ENCODE measurements at regions not wholly inside any gene's neighbourhood (a gene's known extent, or its start where the extent isn't known, plus 50 kb on each side); places are given as distances from the start of the nearest gene placed in this dataset.
"Not testable (repeated sequence)": the region's sequence is repeated elsewhere in the genome, so short reads cannot be mapped to it uniquely, and the experiment has no call there.

- FAIRE-seq (no peak), DNase-seq (ENCODE audit: extremely low spot score, insufficient read length, low read depth) (no peak)
These were observed 145.5 kb downstream of the TENT5C start for GRCh38 chr1:117751321-117751720.

GRCh38 chr1:117752661-117753060, 146.8 kb downstream of the TENT5C start:
- no peak for DNase-seq (ENCODE audit: extremely low spot score, insufficient read length, low read depth)
- no peak for FAIRE-seq

- FAIRE-seq (no peak), DNase-seq (ENCODE audit: extremely low spot score, insufficient read length, low read depth) (no peak)
These were observed 147.4 kb downstream of the TENT5C start for GRCh38 chr1:117753232-117753631.

GRCh38 chr1:117753652-117754051, 147.8 kb downstream of the TENT5C start:
- FAIRE-seq, result no peak
- no peak for DNase-seq (ENCODE audit: extremely low spot score, insufficient read length, low read depth)

GRCh38 chr1:117754061-117754969, 148.5 kb downstream of the TENT5C start:
- peak; percentile 18 for DNase-seq (ENCODE audit: extremely low spot score, insufficient read length, low read depth)
- FAIRE-seq, result peak; percentile 60

GRCh38 chr1:117757668-117758067, 151.8 kb downstream of the TENT5C start:
- DNase-seq (ENCODE audit: extremely low spot score, insufficient read length, low read depth) (no peak), FAIRE-seq (no peak)

GRCh38 chr1:117758444-117759316, 152.8 kb downstream of the TENT5C start:
- peak; percentile 40 for DNase-seq (ENCODE audit: extremely low spot score, insufficient read length, low read depth)
- FAIRE-seq, result peak; percentile 86

- DNase-seq (ENCODE audit: extremely low spot score, insufficient read length, low read depth) (no peak), FAIRE-seq (no peak)
These were observed 153.7 kb downstream of the TENT5C start for GRCh38 chr1:117759535-117759934.

- DNase-seq (ENCODE audit: extremely low spot score, insufficient read length, low read depth) (no peak), FAIRE-seq (no peak)
These were observed 154.2 kb downstream of the TENT5C start for GRCh38 chr1:117760069-117760468.

GRCh38 chr1:117760485-117760884, 154.6 kb downstream of the TENT5C start:
- FAIRE-seq (no peak), DNase-seq (ENCODE audit: extremely low spot score, insufficient read length, low read depth) (no peak)

GRCh38 chr1:117767756-117768155, 161.7 kb downstream of the GDAP2 start:
- FAIRE-seq; DNase-seq (ENCODE audit: extremely low spot score, insufficient read length, low read depth): not testable (repeated sequence)

GRCh38 chr1:117770981-117771531, 158.4 kb downstream of the GDAP2 start:
- DNase-seq (ENCODE audit: extremely low spot score, insufficient read length, low read depth), result no peak
- FAIRE-seq, result no peak

- no peak for FAIRE-seq
These were observed 150.1 kb downstream of the GDAP2 start for GRCh38 chr1:117779364-117779763.

GRCh38 chr1:117780687-117781475, 148.5 kb downstream of the GDAP2 start:
- FAIRE-seq, result no peak
- no peak for DNase-seq (ENCODE audit: extremely low spot score, insufficient read length, low read depth)

More at GRCh38 chr1:117779364-117779763, 150.1 kb downstream of the GDAP2 start:
- no peak for DNase-seq (ENCODE audit: extremely low spot score, insufficient read length, low read depth)

GRCh38 chr1:117782056-117782455, 147.4 kb downstream of the GDAP2 start:
- DNase-seq (ENCODE audit: extremely low spot score, insufficient read length, low read depth) (no peak), FAIRE-seq (no peak)

GRCh38 chr1:117783606-117784396, 145.6 kb downstream of the GDAP2 start:
- FAIRE-seq, result no peak
- DNase-seq (ENCODE audit: extremely low spot score, insufficient read length, low read depth), result no peak

GRCh38 chr1:117788014-117788413, 141.4 kb downstream of the GDAP2 start:
- no peak for FAIRE-seq
- no peak for DNase-seq (ENCODE audit: extremely low spot score, insufficient read length, low read depth)

- no peak for FAIRE-seq
- no peak for DNase-seq (ENCODE audit: extremely low spot score, insufficient read length, low read depth)
These were observed 136.0 kb downstream of the GDAP2 start for GRCh38 chr1:117793413-117793812.

- FAIRE-seq, result no peak
- DNase-seq (ENCODE audit: extremely low spot score, insufficient read length, low read depth), result no peak
These were observed 135.3 kb downstream of the GDAP2 start for GRCh38 chr1:117794073-117794472.
